ENCODE measurements at regions not wholly inside any gene's neighbourhood (a gene's known extent, or its start where the extent isn't known, plus 50 kb on each side); places are given as distances from the start of the nearest gene placed in this dataset.

- Mint-ChIP-seq H3K27me3 (ENCODE audit: unreplicated experiment) (no peaks in the 10 kb centered on the region), H3K9me3 (ENCODE audit: low read depth, unreplicated experiment) (no peaks in the 10 kb centered on the region), H3K4me3 (ENCODE audit: low read depth, unreplicated experiment) (no peak overlapping the region), H3K27ac (ENCODE audit: unreplicated experiment) (no peak overlapping the region), H3K4me1 (ENCODE audit: low read depth, unreplicated experiment) (no peaks in the 10 kb centered on the region), H3K36me3 (ENCODE audit: insufficient read depth, unreplicated experiment) (no peaks in the 10 kb centered on the region)
- TF ChIP-seq CTCF (IDR thresholded peaks at IDR 0.05; ENCODE audit: unreplicated experiment), result no peak
- intact Hi-C loops (cut with micrococcal nuclease; ENCODE audit: unreplicated experiment), result no loop called here
- no peak for DNase-seq
- CTCF ChIA-PET, result no interaction called here
- no TSS peak for BruUV-seq (replicated peaks)
These were observed 444.6 kb downstream of the ZNF608 start for GRCh38 chr5:124301850-124302249.

GRCh38 chr5:124300815-124301621, 445.4 kb downstream of the ZNF608 start:
- no TSS peak for BruUV-seq (replicated peaks)
- CTCF ChIA-PET, result no interaction called here
- Mint-ChIP-seq H3K27ac (ENCODE audit: unreplicated experiment) (no peak overlapping the region), H3K27me3 (ENCODE audit: unreplicated experiment) (no peaks in the 10 kb centered on the region), H3K4me1 (ENCODE audit: low read depth, unreplicated experiment) (no peaks in the 10 kb centered on the region), H3K9me3 (ENCODE audit: low read depth, unreplicated experiment) (no peaks in the 10 kb centered on the region), H3K36me3 (ENCODE audit: insufficient read depth, unreplicated experiment) (no peaks in the 10 kb centered on the region), H3K4me3 (ENCODE audit: low read depth, unreplicated experiment) (no peak overlapping the region)
- DNase-seq, result no peak
- TF ChIP-seq CTCF (IDR thresholded peaks at IDR 0.05; ENCODE audit: unreplicated experiment), result no peak
- intact Hi-C loops (cut with micrococcal nuclease; ENCODE audit: unreplicated experiment), result no loop called here

- Mint-ChIP-seq H3K9me3 (ENCODE audit: low read depth, unreplicated experiment) (peaks cover 7% of the 10 kb centered on the region), H3K27me3 (ENCODE audit: unreplicated experiment) (no peaks in the 10 kb centered on the region), H3K4me3 (ENCODE audit: low read depth, unreplicated experiment) (no peak overlapping the region), H3K27ac (ENCODE audit: unreplicated experiment) (no peak overlapping the region), H3K4me1 (ENCODE audit: low read depth, unreplicated experiment) (no peaks in the 10 kb centered on the region), H3K36me3 (ENCODE audit: insufficient read depth, unreplicated experiment) (no peaks in the 10 kb centered on the region)
- BruUV-seq (replicated peaks), result no TSS peak
- CTCF ChIA-PET, result no interaction called here
- no peak for DNase-seq
- intact Hi-C loops (cut with micrococcal nuclease; ENCODE audit: unreplicated experiment), result no loop called here
- TF ChIP-seq CTCF (IDR thresholded peaks at IDR 0.05; ENCODE audit: unreplicated experiment), result no peak
These were observed 448.6 kb downstream of the ZNF608 start for GRCh38 chr5:124297826-124298225.

- Mint-ChIP-seq H3K9me3 (ENCODE audit: low read depth, unreplicated experiment) (peaks cover 7% of the 10 kb centered on the region), H3K27ac (ENCODE audit: unreplicated experiment) (no peak overlapping the region), H3K4me3 (ENCODE audit: low read depth, unreplicated experiment) (no peak overlapping the region), H3K4me1 (ENCODE audit: low read depth, unreplicated experiment) (no peaks in the 10 kb centered on the region), H3K27me3 (ENCODE audit: unreplicated experiment) (no peaks in the 10 kb centered on the region), H3K36me3 (ENCODE audit: insufficient read depth, unreplicated experiment) (no peaks in the 10 kb centered on the region)
- no TSS peak for BruUV-seq (replicated peaks)
- TF ChIP-seq CTCF (IDR thresholded peaks at IDR 0.05; ENCODE audit: unreplicated experiment), result no peak
- DNase-seq, result no peak
- CTCF ChIA-PET, result no interaction called here
- intact Hi-C loops (cut with micrococcal nuclease; ENCODE audit: unreplicated experiment), result no loop called here
These were observed 454.1 kb downstream of the ZNF608 start for GRCh38 chr5:124292322-124292855.
